HG03064 (cell line): ENCODE measurements at regions not wholly inside any gene's neighbourhood (a gene's known extent, or its start where the extent isn't known, plus 50 kb on each side); places are given as distances from the start of the nearest gene placed in this dataset.
"Not testable (repeated sequence)": the region's sequence is repeated elsewhere in the genome, so short reads cannot be mapped to it uniquely, and the experiment has no call there.

Experiments
- ATAC-seq: cut with Tn5 transposase; IDR thresholded peaks from one replicate; pipeline ENCODE4 v1.9.1; 2021; ENCODE audit warnings: low read depth; ENCODE audit not compliant: unreplicated experiment

DNA sequence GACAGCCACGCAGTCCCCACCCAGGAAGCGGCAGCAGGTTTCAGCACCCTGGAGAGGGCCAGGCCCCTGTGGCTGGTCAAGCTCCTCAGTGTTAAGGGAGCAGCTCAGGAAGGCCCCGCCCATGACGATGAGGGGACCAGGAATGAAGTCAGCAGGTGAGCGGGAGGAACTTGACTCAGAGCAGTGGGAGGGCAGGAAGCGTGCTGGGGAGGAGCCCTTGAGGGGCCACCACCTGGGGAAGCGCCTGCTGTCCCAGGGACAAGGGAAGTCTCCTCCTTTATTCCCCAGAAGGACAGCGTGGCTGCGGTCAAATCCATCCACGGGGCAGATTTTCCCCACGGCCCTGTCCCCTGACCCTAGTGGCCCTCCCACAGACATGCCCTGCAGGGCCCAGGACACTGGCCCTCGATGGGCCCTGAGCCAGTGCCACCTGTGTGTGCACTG lies 357.6 kb downstream of the ADGRD1 start:
- not testable (repeated sequence) for ATAC-seq

DNA sequence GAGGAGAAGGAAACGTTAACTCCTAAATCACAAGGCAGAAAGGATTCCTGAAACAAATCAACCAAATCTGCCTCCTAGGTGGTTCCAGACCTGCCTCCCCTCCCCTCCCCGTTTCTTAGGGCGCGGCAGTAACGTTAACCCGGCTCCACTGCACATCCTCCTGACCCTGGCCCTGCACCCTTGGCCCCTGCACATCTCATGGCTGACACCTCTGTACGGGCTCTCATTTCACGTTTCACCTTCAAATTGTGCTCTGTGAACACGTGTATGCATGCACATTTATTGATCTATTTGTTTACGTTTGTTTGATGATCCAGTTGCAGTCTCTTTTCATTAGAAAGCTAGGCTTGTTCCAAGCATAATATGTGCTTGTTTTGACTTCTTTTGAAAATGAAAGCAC lies 358.1 kb downstream of the ADGRD1 start:
- no peak for ATAC-seq

DNA sequence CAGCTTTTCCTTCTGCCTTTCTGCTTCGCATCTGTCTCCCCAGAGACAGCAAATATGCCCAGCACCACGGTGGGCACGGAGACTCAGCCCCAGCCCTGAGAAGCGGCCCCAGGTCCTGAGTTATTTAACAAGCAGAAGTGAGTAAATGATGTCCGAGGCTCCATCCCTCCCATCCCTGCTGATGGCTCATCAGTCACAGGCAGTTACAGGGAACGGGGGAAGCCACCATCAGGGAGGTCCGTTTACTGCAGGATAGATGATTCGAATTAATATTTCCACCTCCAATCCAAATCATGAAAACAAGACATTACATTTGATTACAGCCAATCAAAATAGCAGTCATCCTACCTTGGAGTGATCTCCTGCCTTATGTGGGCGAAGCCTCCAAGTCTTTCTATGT lies 358.7 kb downstream of the ADGRD1 start:
- ATAC-seq = not testable (repeated sequence)

DNA sequence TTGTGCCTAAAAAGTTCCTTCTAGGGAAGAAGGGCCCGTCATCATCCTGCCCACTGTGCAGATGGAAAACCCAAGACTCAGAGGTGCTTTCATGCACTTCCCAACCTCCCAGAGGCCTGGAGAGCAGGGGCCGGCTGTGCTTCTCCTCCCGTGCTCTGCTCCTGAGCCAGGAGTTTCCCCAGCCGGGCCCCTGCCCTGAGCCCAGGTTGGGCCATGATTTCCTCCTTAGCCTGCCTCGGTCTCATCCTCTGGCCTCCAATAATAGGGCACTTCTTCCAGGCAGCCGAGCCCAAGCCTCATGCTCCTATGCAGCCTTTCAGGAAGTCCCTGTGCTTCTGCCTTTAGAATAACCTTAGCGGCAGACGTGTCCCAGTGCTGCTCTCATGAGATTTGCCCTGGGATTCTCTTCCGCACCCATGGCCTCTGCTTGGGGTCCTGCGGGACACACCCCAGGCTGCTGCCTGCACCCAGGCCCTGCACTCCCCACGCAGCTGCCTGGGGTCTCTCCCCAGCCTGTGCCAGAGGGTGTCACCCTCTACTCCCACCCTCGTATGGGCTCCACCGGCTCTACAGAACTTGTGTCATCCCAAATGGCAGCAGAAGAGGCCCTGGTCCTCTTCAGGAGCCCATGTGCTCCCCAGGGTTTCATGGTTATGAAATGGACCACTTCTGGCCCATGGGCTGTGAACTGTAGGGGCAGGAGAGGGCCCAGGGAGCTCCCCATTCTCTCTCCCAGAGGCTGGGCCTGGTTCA lies 359.3 kb downstream of the ADGRD1 start:
- no peak for ATAC-seq

DNA sequence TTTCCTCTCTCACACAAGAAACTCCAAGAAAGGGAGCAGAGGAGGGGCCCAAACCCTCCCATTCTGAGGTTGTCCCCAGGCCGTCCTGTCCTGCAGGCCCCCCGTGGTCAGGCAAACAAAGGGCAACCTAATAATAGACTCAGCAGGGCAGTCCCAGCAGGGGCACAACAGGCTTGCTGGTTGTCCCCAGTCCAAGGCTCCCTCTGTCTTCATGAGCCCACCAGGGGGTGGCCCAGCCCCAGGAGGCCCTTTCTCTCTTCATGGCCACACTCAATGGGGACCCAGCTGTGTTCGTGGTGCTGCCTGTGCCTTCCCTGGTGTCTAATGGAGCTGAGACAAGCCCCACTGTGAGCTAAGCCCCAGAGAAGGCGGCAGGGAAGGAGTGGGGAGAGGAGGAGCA lies 359.9 kb downstream of the ADGRD1 start:
- no peak for ATAC-seq

DNA sequence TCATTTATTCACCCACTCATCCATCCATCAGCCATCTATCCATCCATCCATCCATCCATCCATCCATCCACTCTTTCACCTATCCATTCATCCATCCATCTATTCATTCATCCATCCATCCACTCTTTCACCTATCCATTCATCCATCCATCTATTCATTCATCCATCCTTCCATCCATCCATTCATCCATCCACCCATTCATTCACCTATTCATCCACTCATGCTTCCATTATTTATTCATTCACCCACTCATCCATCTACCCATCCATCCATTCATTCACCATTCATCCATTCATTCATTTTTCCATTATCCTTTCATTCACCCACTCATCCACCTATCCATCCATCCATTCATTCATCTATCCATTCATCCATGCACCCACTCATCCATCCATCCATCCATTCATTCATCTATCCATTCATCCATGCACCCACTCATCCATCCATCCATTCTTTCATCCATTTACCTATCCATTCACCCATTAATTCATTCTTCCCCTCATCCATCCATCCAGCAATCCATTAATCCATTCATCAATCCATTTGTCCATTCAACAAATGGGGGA lies 360.9 kb downstream of the ADGRD1 start:
- ATAC-seq = no peak

DNA sequence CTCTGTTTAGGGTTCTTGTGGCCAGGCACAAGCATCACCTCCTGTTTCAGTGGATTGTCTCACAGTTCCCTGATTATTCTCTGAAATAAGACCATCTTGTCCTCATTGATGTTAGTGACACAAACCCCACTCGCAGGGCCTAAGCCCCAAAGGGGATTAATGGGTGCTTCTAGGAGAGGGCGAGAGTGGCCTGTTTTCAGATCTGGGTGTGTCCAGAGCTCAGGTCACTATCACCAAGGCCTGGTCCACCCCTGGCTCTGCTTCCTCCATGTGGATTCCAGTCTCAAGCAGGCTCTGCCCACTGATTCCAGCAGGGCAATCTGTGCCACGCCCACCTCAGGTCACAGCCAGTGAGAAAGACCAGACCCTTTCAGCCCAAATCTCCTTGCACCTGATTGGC lies 361.9 kb downstream of the ADGRD1 start:
- no peak for ATAC-seq

DNA sequence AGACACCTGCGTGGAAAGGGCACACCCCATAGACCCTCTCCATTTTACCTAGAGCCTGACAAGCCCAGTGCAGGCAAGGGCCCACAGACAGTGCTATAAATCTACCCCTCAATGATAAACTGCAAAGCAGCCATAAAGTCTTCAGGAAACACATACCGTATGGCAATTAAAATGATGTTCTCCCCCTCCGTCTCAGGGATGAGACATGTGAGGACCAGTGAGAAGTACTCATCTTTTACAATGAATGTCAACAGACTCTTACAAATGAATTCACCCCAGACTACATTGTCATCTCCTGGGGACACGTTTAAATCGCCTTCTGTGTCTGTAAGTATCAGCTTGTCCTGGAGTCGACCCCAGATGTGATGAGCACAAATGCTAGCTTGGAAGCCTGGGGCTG lies 362.7 kb downstream of the ADGRD1 start:
- ATAC-seq = no peak

DNA sequence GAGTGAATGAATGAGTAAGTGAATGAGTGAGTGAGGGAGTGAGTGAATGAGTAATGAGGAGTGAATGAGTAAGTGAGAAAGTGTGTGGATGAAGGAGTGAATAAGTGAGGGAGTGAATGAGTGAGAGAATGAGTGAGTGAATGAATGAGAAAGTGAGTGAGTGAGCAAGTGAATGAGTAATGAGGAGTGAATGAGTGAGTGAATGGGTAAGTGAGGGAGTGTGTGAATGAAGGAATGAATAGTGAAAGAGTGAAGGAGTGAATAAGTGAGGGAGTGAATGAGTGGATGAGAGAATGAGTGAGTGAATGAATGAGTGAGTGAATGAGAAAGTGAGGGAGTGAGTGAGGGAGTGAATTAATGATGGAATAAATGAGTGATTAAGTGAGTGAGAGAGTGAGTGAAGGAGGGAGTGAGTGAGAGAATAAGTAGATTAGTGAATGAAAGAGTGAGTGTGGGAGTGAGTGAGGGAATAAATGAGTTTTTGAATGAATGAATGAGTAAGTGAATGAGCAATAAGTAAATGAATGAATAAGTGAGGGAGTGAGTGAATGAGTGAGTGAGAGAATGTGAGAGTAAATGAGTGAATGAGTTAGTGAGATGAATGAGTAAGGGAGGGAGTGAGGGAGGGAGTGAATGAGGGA lies 364.5 kb downstream of the ADGRD1 start:
- ATAC-seq = no peak

DNA sequence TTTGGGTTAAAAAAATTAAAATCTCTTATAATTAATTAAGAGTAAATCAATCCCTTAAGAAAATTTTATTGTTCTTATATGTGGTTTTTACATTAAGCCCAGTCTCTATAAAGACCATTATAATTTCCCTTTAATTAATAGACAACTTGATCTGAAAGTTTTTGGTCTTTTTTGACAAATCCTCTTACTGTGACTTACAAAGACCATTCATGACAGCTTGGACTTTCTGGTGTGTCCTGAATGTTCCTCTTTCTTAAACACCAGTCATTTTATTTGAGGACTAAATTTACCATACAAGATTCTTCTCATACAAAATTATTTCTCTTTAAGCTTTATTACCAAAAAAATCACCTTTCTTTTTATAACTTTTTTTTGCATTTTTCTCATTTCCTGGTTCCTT lies 368.3 kb downstream of the ADGRD1 start:
- no peak for ATAC-seq

DNA sequence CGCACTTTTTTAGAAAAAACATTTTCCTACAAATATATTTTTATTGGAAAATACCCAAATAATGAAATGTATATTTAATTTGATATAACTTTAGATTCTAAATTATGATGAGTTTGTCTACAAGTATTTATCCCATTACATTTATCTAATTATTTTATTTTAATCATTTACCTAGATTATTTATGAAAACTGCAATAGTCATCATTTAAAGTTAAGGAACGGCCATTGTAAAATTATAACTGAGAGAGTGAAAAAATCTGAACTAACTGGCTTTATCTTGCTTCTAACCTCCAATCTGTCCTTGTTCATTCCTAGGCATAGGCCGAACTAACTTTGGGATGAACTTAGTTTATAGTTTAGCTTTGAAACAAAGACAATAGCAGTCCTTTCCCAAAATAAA lies 368.8 kb downstream of the ADGRD1 start:
- not testable (repeated sequence) for ATAC-seq

DNA sequence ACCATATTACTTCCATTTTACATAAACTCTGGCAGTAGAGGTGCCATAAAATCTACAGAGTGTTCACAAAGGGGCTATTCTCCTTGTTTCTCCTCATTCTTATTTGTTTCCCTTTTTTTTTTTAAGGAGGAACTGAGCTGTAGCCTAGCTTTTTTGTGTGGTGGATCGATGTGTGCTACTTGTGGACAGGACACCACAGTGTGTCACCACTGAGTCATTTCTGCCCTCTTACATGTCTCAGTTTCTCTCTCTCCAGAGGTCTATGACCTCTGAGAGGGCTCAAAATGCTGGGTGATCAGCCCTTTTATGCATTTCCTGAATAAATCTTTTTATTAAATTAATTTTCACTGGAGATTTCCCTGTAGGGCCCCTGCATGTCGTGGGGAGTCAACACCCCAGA lies 370.2 kb downstream of the ADGRD1 start:
- no peak for ATAC-seq

DNA sequence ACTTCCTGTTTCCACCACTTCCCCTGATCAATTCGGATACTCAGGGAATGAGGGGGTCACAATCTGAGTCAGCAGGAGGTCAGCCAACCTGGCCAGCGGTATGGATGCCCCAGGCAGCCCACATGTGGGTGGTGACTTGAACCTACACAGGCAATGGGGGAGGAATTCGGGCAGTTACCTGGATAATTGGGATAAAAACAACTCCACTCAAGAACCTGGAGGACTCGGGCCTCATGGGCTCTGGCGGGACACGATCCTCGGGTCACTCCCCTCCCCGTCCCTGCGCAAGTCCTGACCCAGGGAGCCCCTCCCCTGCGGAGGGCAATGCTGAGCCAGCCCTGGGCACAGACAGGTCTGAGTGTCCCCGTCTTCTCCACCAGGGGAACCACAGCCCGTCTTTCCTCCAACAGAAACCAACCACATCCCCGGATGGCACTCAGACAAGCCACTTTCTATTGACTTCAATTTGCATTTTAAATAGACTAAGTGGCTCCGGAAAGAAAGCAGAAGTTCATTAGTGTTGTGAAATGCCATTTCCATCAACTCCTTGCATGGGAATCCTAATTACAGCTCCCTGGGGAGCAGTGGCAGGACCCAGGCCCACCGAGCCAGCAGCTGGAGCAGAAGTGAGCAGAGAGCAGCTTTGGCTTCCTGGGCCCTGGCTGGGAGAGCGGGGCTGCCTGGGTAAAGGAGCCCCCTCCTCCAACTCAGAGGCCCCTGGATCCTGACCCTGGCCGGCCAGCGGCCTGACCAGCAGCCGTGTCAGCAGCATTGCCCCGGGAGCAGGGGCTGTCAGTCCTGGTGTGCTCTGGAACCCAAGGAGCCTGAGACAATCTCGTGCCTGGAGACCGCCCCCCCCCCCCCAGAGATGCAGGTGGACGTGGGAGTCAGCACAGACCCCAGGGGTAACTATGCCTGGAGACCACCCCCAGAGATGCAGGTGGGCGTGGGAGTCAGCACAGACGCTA lies 374.1 kb downstream of the ADGRD1 start:
- no peak for ATAC-seq

DNA sequence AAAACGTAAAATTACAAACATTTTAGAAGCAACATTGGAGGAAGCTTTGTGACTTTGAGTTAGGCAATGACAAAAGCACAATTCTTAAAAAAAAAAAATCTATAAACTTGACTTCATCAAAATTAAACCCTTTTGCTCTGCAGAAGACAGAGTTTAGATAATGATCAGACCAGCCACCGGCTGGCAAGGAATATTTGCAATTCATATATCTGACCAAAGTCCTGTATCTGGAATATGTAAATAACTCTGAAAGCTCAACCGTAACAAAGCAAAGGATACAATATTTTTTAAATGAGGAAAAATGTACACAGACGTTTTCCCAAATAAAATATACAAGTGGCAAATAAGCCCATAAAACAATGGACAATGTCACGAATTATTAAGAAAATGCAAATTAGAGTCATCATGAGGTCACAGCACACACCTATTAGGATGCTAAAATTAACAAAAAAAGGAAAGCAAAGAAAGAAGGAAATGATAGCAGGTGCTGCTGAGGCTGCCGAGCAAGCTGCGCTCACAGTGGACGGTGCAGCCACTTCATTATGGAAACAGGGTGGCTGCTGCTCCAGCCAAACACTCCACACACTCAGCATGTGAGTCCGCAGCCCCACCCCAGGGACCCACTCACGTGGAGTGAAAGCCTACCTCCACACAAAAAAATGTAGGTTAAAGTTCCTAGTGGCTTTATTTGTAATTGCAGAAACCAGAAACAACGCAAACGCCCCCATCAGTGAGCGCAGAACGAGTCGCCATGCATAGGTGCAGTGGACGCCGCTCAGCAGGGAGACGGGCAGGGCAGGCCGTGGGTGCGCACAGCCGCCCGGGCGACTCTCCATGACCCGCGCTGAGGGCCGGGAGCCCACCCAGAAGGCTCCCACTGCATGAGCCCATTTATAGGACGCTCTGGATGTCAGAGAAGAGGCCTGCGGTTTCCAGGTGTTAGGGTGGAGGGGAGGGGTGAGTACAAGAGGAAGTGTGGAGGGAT lies 375.4 kb downstream of the ADGRD1 start:
- ATAC-seq = not testable (repeated sequence)

DNA sequence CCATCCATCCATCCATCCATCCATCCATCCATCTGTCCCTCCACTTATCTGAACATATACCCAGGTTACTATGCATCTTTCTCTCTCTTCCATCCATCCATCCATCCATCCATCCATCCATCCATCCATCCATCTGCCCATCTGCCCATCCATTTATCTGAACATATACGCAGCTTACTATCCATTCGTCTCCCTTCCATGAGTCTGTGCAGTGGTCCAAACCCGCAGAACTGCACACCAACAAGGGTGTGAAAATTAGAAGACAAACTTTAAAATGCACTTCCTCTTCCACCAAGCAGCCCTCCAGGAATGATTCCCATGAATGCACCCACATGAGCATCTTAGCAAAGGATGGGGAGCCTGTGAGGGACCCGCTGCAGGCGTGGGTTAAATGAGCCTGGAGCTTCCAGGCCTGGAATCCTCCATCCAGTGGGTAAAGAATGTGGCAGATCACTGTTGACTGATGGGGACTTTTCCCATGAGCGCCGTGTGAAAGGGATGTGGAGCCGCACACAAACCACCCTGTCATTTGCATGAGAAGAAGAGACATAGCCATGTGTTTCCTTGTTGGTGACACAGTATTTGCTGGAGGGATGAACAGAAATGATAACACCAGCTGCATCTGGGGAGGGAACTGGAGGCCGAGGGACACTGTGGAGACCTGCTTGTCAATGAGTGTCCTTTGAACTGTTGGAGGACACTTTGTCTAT lies 376.6 kb downstream of the ADGRD1 start:
- ATAC-seq = no peak

DNA sequence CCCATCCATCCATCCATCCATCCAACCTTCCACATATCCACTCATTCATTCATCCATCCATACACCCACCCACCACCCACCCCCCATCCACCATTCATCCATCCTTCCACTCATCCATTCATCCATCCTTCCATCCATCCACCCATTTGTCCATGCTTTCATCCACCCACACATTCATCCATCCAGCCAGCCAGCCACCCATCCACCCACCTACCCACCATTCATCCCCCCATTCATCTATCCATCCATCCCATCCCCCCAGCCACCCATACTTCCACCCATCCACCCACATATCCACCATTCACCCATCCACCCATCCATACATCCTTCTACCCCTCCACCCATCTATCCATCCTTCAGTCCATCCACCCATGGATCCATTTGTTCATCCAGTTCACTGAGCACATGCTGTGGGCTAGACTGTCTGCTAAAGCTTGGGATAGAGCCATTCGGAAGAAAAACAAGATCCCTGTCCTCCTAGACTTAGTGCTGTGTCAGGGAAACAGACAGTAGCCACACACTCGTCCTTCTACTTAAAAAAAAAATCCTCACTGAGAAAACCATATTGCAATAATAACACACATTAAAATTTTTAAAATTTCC lies 377.5 kb downstream of the ADGRD1 start:
- no peak for ATAC-seq

DNA sequence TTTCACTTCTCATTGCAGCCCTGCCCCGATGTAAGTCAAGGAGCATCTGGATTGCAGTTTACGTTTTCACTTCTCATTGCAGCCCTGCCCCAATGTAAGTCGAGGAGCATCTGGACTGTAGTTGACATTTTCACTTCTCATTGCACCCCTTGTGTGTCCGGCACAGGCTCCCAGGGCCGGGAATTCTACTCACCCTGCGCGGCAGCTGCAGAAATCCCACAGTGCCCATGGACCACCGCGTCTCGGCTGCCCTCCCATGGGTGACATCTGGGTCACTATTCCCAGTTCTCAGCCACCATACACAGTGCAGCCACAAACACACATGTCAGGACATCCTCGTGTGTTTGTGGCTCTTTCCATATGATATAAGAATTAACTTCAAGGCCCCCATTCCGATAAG lies 378.5 kb downstream of the ADGRD1 start:
- no peak for ATAC-seq

DNA sequence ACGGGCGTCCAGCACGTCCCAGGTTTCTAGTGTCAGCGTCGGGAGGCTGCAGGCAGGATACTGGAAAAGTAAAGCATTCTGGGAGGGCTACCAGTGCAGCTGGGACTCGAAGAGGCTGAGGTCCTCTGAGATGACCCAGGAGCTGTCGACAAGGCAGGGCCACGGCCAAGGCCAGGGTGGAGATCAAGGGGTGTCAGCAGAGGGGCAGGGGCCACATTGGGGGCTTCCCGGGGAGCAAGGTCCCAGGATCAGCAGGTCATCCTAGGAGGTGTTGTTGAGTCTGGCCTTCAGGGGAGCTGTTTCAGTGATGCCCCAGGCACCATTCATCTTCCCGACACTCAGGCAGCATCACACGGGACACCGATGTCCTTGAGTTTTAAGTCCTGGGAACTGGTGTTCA lies 377.8 kb upstream of the SFSWAP start:
- no peak for ATAC-seq
